ENCODE measurements at regions not wholly inside any gene's neighbourhood (a gene's known extent, or its start where the extent isn't known, plus 50 kb on each side); places are given as distances from the start of the nearest gene placed in this dataset.
"Not testable (repeated sequence)": the region's sequence is repeated elsewhere in the genome, so short reads cannot be mapped to it uniquely, and the experiment has no call there.

- 84% methylated on average over 5 of the region's 5 CpGs for WGBS
- Histone ChIP-seq H3K27ac (no peak overlapping the region), H3K36me3 (no peaks in the 10 kb centered on the region), H3K4me3 (no peak overlapping the region), H3K27me3 (no peaks in the 10 kb centered on the region), H3K9me3 (no peaks in the 10 kb centered on the region), H3K4me1 (peaks cover 18% of the 10 kb centered on the region)
- TF ChIP-seq POLR2A (IDR thresholded peaks at IDR 0.05) (no peak), POLR2AphosphoS5 (IDR thresholded peaks at IDR 0.05) (no peak), EP300 (IDR thresholded peaks at IDR 0.05) (no peak), CTCF (IDR thresholded peaks at IDR 0.05) (no peak)
- DNase-seq (ENCODE audit: low spot score in 2 of 2): no peak
Observed at GRCh38 chr2:85949280-85949679, 60.5 kb upstream of the ST3GAL5 start.

- Histone ChIP-seq H3K27me3 (no peaks in the 10 kb centered on the region), H3K4me3 (no peak overlapping the region), H3K36me3 (no peaks in the 10 kb centered on the region), H3K9me3 (no peaks in the 10 kb centered on the region), H3K4me1 (peaks cover 13% of the 10 kb centered on the region), H3K27ac (no peak overlapping the region)
- DNase-seq (ENCODE audit: low spot score in 2 of 2): no peak
- TF ChIP-seq EP300 (IDR thresholded peaks at IDR 0.05) (no peak), POLR2AphosphoS5 (IDR thresholded peaks at IDR 0.05) (no peak), CTCF (IDR thresholded peaks at IDR 0.05) (no peak), POLR2A (IDR thresholded peaks at IDR 0.05) (no peak)
Observed at GRCh38 chr2:85947593-85947992, 58.8 kb upstream of the ST3GAL5 start.

- Histone ChIP-seq H3K9me3 (no peaks in the 10 kb centered on the region), H3K4me3 (no peak overlapping the region), H3K4me1 (no peaks in the 10 kb centered on the region), H3K27ac (no peak overlapping the region), H3K27me3 (no peaks in the 10 kb centered on the region), H3K36me3 (no peaks in the 10 kb centered on the region)
- no peak for DNase-seq (ENCODE audit: low spot score in 2 of 2)
- TF ChIP-seq CTCF (IDR thresholded peaks at IDR 0.05) (no peak), POLR2A (IDR thresholded peaks at IDR 0.05) (no peak), EP300 (IDR thresholded peaks at IDR 0.05) (no peak), POLR2AphosphoS5 (IDR thresholded peaks at IDR 0.05) (no peak)
Observed at GRCh38 chr2:85945586-85945985, 56.8 kb upstream of the ST3GAL5 start.

GRCh38 chr2:85945172-85945571, 56.4 kb upstream of the ST3GAL5 start:
- DNase-seq (ENCODE audit: low spot score in 2 of 2): no peak
- H3K4me1 ChIP-seq: no peaks in the 10 kb centered on the region
- WGBS: 93% methylated on average over 3 of the region's 3 CpGs
- H3K4me3 ChIP-seq: no peak overlapping the region
- H3K27ac ChIP-seq: no peak overlapping the region
- no peaks in the 10 kb centered on the region for H3K9me3 ChIP-seq
- H3K36me3 ChIP-seq: no peaks in the 10 kb centered on the region
- TF ChIP-seq POLR2AphosphoS5 (IDR thresholded peaks at IDR 0.05): no peak
- TF ChIP-seq POLR2A (IDR thresholded peaks at IDR 0.05): no peak
- TF ChIP-seq EP300 (IDR thresholded peaks at IDR 0.05): no peak
- no peak for TF ChIP-seq CTCF (IDR thresholded peaks at IDR 0.05)
- no peaks in the 10 kb centered on the region for H3K27me3 ChIP-seq

- no peak for DNase-seq (ENCODE audit: low spot score in 2 of 2)
- no peaks in the 10 kb centered on the region for H3K27me3 ChIP-seq
- H3K9me3 ChIP-seq: no peaks in the 10 kb centered on the region
- H3K4me1 ChIP-seq: no peaks in the 10 kb centered on the region
- WGBS: 86% methylated on average over 1 of the region's 1 CpG
- no peak overlapping the region for H3K27ac ChIP-seq
- TF ChIP-seq CTCF (IDR thresholded peaks at IDR 0.05) (no peak), POLR2A (IDR thresholded peaks at IDR 0.05) (no peak), POLR2AphosphoS5 (IDR thresholded peaks at IDR 0.05) (no peak)
- H3K4me3 ChIP-seq: no peak overlapping the region
- H3K36me3 ChIP-seq: no peaks in the 10 kb centered on the region
Observed at GRCh38 chr2:85942346-85942957, 53.7 kb upstream of the ST3GAL5 start.

GRCh38 chr2:85941490-85941889, 52.7 kb upstream of the ST3GAL5 start:
- not testable (repeated sequence) for H3K27ac ChIP-seq; H3K27me3 ChIP-seq; DNase-seq (ENCODE audit: low spot score in 2 of 2); H3K4me3 ChIP-seq; H3K36me3 ChIP-seq; H3K9me3 ChIP-seq; H3K4me1 ChIP-seq
- 73% methylated on average over 2 of the region's 2 CpGs for WGBS

Data from suprapubic skin (tissue), 4 donors.